ENCODE measurements at regions not wholly inside any gene's neighbourhood (a gene's known extent, or its start where the extent isn't known, plus 50 kb on each side); places are given as distances from the start of the nearest gene placed in this dataset.
"Not testable (repeated sequence)": the region's sequence is repeated elsewhere in the genome, so short reads cannot be mapped to it uniquely, and the experiment has no call there.

DNA sequence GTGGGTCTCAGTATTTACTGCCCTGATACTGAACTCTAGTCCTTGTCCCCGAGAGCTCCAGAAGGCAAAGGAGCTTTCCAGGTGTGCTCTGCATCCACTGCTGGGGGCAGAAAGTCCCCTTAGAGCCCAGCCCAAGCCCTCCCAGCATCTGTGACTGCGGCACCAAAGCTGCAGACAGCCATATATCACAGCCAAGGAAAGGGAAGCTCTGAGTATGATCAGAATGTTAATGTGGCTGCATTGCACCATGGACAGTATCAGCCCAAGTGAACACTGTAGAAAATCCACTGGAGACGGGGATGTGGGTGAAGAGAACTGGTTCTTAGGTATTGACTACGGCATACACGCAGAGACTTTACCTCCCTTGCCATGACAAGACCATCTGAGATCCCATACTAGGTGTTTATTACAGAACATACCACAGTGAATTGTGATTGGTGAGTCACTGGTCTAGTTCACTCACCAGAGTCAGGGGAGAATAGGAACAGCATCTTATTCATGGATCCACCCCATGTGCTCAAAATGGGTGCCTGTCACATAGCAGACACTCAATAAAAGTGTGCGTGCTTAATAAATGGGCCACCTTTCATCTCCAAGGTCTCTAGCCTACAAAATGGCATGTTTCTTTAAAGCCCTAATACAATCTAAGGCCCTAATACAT, 170.3 kb downstream of the HHIPL2 start:
- no peak for TF ChIP-seq CTCF (IDR thresholded peaks at IDR 0.05)

GRCh38 chr1:222376791-222377190, 171.1 kb downstream of the HHIPL2 start:
- H3K9me3 Mint-ChIP-seq (ENCODE audit: low read depth); H3K27me3 Mint-ChIP-seq (ENCODE audit: low read depth); H3K36me3 Mint-ChIP-seq (ENCODE audit: low read depth); DNase-seq (ENCODE audit: low spot score); H3K4me3 Mint-ChIP-seq (ENCODE audit: unreplicated experiment); H3K27ac Mint-ChIP-seq (ENCODE audit: unreplicated experiment): not testable (repeated sequence)
- peaks cover 49% of the 10 kb centered on the region for H3K4me1 Mint-ChIP-seq (ENCODE audit: low read depth)

More for the DNA sequence above, 170.3 kb downstream of the HHIPL2 start:
- DNase-seq (ENCODE audit: low spot score): no peak
- Mint-ChIP-seq H3K27ac (ENCODE audit: unreplicated experiment) (no peak overlapping the region), H3K27me3 (ENCODE audit: low read depth) (no peaks in the 10 kb centered on the region), H3K4me3 (ENCODE audit: unreplicated experiment) (no peak overlapping the region), H3K4me1 (ENCODE audit: low read depth) (peaks cover 42% of the 10 kb centered on the region), H3K36me3 (ENCODE audit: low read depth) (no peaks in the 10 kb centered on the region), H3K9me3 (ENCODE audit: low read depth) (peaks cover 4% of the 10 kb centered on the region)

DNA sequence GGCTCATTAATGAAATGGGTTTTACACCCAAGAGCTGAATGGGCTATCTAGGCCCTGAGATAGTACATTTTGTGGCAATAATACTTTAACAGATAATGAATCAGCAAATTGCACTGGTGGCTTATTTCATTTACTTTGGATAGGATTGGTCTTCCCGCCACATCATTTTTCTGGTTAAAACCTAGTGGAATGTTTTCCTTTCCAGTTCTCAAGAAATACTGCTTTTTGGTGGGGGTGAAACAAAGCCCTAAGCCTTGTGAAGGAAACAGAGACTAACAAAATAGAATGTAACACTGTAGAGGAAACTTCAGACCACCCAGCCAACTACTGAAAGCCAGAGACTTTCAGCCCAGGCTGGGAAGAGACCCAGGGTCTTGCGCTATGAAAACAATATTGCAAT, 172.2 kb downstream of the HHIPL2 start:
- Mint-ChIP-seq H3K9me3 (ENCODE audit: low read depth) (peaks cover 4% of the 10 kb centered on the region), H3K27ac (ENCODE audit: unreplicated experiment) (peak overlapping the region; percentile 42), H3K27me3 (ENCODE audit: low read depth) (no peaks in the 10 kb centered on the region), H3K4me1 (ENCODE audit: low read depth) (peaks cover 60% of the 10 kb centered on the region), H3K36me3 (ENCODE audit: low read depth) (no peaks in the 10 kb centered on the region), H3K4me3 (ENCODE audit: unreplicated experiment) (no peak overlapping the region)
- DNase-seq (ENCODE audit: low spot score): no peak
- TF ChIP-seq CTCF (IDR thresholded peaks at IDR 0.05): no peak

DNA sequence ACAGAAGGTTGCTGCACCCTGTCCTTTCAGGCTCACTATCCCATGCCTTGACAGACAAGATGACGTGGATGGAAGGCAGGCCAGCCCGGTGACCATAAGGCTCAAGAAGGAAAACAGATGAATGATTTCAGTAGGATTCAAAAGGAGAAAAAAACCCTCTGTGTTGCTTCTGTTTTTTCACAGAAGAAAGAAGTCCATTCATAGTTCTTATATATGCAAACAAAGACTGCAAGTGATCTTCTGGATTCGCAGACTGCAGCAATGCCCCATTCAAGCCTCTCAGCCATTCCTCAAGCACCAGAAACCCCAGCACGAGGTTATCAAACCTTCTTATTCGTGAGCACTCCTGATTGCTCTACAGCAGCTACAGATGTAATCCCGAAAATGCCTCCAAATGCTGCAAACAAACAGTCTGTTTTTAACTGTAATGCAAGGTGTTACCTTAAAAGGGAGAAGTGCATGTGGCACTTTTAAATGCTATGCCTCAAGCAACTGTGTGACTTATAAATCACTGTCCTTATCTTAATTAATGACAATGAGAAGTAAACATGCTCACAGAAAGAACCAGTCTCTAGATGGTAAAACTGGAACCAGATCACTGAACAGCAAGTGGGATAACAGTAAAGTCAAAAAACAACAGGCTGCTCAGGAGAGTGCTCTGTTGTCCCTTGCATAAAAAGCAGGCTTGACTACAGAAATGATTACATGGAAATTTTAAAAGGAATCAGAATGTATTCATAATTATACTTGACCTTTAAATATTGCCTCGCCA, 173.9 kb downstream of the HHIPL2 start:
- no peaks in the 10 kb centered on the region for H3K36me3 Mint-ChIP-seq (ENCODE audit: low read depth)
- H3K9me3 Mint-ChIP-seq (ENCODE audit: low read depth): no peaks in the 10 kb centered on the region
- no peak overlapping the region for H3K4me3 Mint-ChIP-seq (ENCODE audit: unreplicated experiment)
- no peak overlapping the region for H3K27ac Mint-ChIP-seq (ENCODE audit: unreplicated experiment)
- TF ChIP-seq CTCF (IDR thresholded peaks at IDR 0.05): no peak
- H3K27me3 Mint-ChIP-seq (ENCODE audit: low read depth): no peaks in the 10 kb centered on the region
- peaks cover 67% of the 10 kb centered on the region for H3K4me1 Mint-ChIP-seq (ENCODE audit: low read depth)
- no peak for DNase-seq (ENCODE audit: low spot score)

- Mint-ChIP-seq H3K27ac (ENCODE audit: unreplicated experiment) (no peak overlapping the region), H3K4me3 (ENCODE audit: unreplicated experiment) (no peak overlapping the region), H3K4me1 (ENCODE audit: low read depth) (peaks cover 67% of the 10 kb centered on the region), H3K36me3 (ENCODE audit: low read depth) (no peaks in the 10 kb centered on the region), H3K9me3 (ENCODE audit: low read depth) (no peaks in the 10 kb centered on the region), H3K27me3 (ENCODE audit: low read depth) (no peaks in the 10 kb centered on the region)
- DNase-seq (ENCODE audit: low spot score): no peak
- no peak for TF ChIP-seq CTCF (IDR thresholded peaks at IDR 0.05)
These were observed 174.7 kb downstream of the HHIPL2 start for GRCh38 chr1:222373216-222373615.

Measured in chondrocyte (in vitro differentiated cells).